Endothelial cell of umbilical vein (primary cell): ENCODE measurements at regions not wholly inside any gene's neighbourhood (a gene's known extent, or its start where the extent isn't known, plus 50 kb on each side); places are given as distances from the start of the nearest gene placed in this dataset.

Experiments used
- BruUV-seq: library from RNA; stranded (reverse); fragments of 400-500 nt; replicated peaks from 2 replicates; lab custom pipeline; 2021; lab: Mats Ljungman, UMichigan
- CTCF ChIA-PET: fragments of 300-600, 350-600 bp; sonication (Branson Sonifier 250); formaldehyde crosslinking; loops from one replicate; lab custom pipeline; 2021; ENCODE audit warnings: antibody characterized with exemption, inconsistent platforms; lab: Charles Lee
- POLR2A ChIA-PET: fragments of 300-600, 350-600 bp; sonication (Branson Sonifier 250); formaldehyde crosslinking; loops from one replicate; lab custom pipeline; 2021; ENCODE audit warnings: antibody characterized with exemption, inconsistent platforms; lab: Charles Lee
- DNase-seq: peaks from one replicate; pipeline ENCODE4 v3.0.0-alpha.2; 2011; ENCODE audit warnings: low read depth, low spot score
- FAIRE-seq: peaks from 2 replicates; lab custom pipeline; 2011; peaks lifted over from hg19 to GRCh38; lab: Jason Lieb, UNC
- H2AFZ ChIP-seq: 2 replicates; pipeline ENCODE4 v1.6.0; 2012; ENCODE audit warnings: low read depth, low read length, control low read depth, inconsistent platforms
- H3K27ac ChIP-seq: 2 replicates; pipeline ENCODE4 v1.5.1; 2011; ENCODE audit warnings: low read depth, mild to moderate bottlenecking, control low read depth, low read length, moderate library complexity; ENCODE audit not compliant: insufficient read depth
- H3K27me3 ChIP-seq, 2 experiments: 2 replicates each; pipeline versions ENCODE4 v1.6.0 to v1.6.1; 2011; ENCODE audit warnings: low read length in 2 of 2, mixed read lengths in 1 of 2; ENCODE audit not compliant: control insufficient read depth in 2 of 2, insufficient read depth in 2 of 2
- H3K36me3 ChIP-seq, 2 experiments: 2 replicates in 1 of 2; 3 replicates in 1 of 2; pipeline ENCODE4 v1.5.1; 2011; ENCODE audit warnings: low read length in 2 of 2, mild to moderate bottlenecking in 1 of 2, moderate library complexity in 1 of 2; ENCODE audit not compliant: control insufficient read depth in 2 of 2, insufficient read depth in 2 of 2; ENCODE audit errors: extremely low read depth in 1 of 2
- H3K4me1 ChIP-seq: 3 replicates; pipeline ENCODE4 v1.5.1; 2011; ENCODE audit warnings: mild to moderate bottlenecking, low read length; ENCODE audit not compliant: control insufficient read depth, insufficient read depth; ENCODE audit errors: extremely low read depth
- H3K4me2 ChIP-seq: 2 replicates; pipeline ENCODE4 v1.6.1; 2011; ENCODE audit warnings: low read length, control low read depth, mixed read lengths; ENCODE audit not compliant: insufficient read depth
- H3K4me3 ChIP-seq, 3 experiments: fragments of 200-600 bp in 1 of 3; sonication (generic), shearing (Covaris generic) in 1 of 3; replicated peaks in 1 of 3; 2 replicates each; pipeline ENCODE4 v1.5.1; 2011 to 2016; ENCODE audit warnings: control low read depth in 3 of 3, low read length in 3 of 3, mild to moderate bottlenecking in 2 of 3, inconsistent platforms in 1 of 3, low read depth in 1 of 3, moderate library complexity in 1 of 3; ENCODE audit not compliant: insufficient read depth in 1 of 3
- H3K79me2 ChIP-seq: 2 replicates; pipeline ENCODE4 v1.6.0; 2012; ENCODE audit warnings: low read length, inconsistent platforms; ENCODE audit not compliant: control insufficient read depth, insufficient read depth
- H3K9ac ChIP-seq: replicated peaks from 2 replicates; pipeline ENCODE3; 2011; ENCODE audit warnings: low read length, control low read depth; ENCODE audit not compliant: insufficient read depth; ENCODE audit errors: extremely low read depth
- H3K9me1 ChIP-seq: replicated peaks from 3 replicates; pipeline ENCODE4 v1.6.0; 2011; ENCODE audit warnings: mild to moderate bottlenecking, low read length; ENCODE audit not compliant: control insufficient read depth, insufficient read depth; ENCODE audit errors: extremely low read depth
- H3K9me3 ChIP-seq: replicated peaks from 2 replicates; pipeline ENCODE4 v1.5.1; 2012; ENCODE audit warnings: low read length, inconsistent platforms; ENCODE audit not compliant: control insufficient read depth, insufficient read depth
- H4K20me1 ChIP-seq: replicated peaks from 2 replicates; pipeline ENCODE3; 2011; ENCODE audit warnings: mild to moderate bottlenecking, low read length; ENCODE audit not compliant: control insufficient read depth, insufficient read depth; ENCODE audit errors: extremely low read depth
- CTCF ChIP-seq, 2 donors: IDR thresholded peaks; 1 replicate in 1 of 2; 2 replicates in 1 of 2; pipeline ENCODE4 v1.5.1; 2011; ENCODE audit warnings: low read length in 2 of 2, mild to moderate bottlenecking in 2 of 2, moderate library complexity in 2 of 2, control low read depth in 1 of 2, inconsistent platforms in 1 of 2, low read depth in 1 of 2; ENCODE audit not compliant: insufficient read depth in 1 of 2; ENCODE audit errors: extremely low read depth in 1 of 2
- EZH2 ChIP-seq: IDR thresholded peaks from 2 replicates; pipeline ENCODE4 v1.6.1; 2012; ENCODE audit warnings: borderline replicate concordance, low read depth, mild to moderate bottlenecking, moderate library complexity, low read length, inconsistent platforms; ENCODE audit not compliant: severe bottlenecking
- FOS ChIP-seq: IDR thresholded peaks from 2 replicates; pipeline ENCODE4 v1.6.1; 2011; ENCODE audit warnings: mild to moderate bottlenecking, low read length, moderate library complexity, borderline replicate concordance; ENCODE audit not compliant: insufficient read depth
- GATA2 ChIP-seq: IDR thresholded peaks from 2 replicates; pipeline ENCODE4 v1.7.0; 2011; ENCODE audit warnings: low read depth, mild to moderate bottlenecking, moderate library complexity, mixed read lengths, low read length; ENCODE audit not compliant: insufficient read length, insufficient read depth
- JUN ChIP-seq: IDR thresholded peaks from 2 replicates; pipeline ENCODE4 v1.6.1; 2011; ENCODE audit warnings: borderline replicate concordance, low read depth; ENCODE audit not compliant: insufficient read length, insufficient read depth
- MAX ChIP-seq: IDR thresholded peaks from 2 replicates; pipeline ENCODE4 v1.6.1; 2011; ENCODE audit not compliant: insufficient read depth, insufficient read length
- MYC ChIP-seq: IDR thresholded peaks from one replicate; pipeline ENCODE4 v1.6.1; 2011; ENCODE audit warnings: mild to moderate bottlenecking, low read depth, low read length
- POLR2A ChIP-seq: IDR thresholded peaks from 2 replicates; pipeline ENCODE4 v1.6.1; 2012; ENCODE audit warnings: low read depth, mild to moderate bottlenecking, control low read depth, low read length
- POLR2AphosphoS5 ChIP-seq: IDR thresholded peaks from 2 replicates; pipeline ENCODE4 v1.6.1; 2012; ENCODE audit warnings: low read depth, mild to moderate bottlenecking, control low read depth, low read length, moderate library complexity; ENCODE audit not compliant: insufficient read depth
- dilution Hi-C: fragments of 300-500 bp; cut with MboI; formaldehyde crosslinking; loops from one replicate; pipeline ENCODE4 v1.15.0; 2019; ENCODE audit warnings: low sequenced_read_pairs; ENCODE audit not compliant: extremely low pct_ligation_motif_present
- intact Hi-C: fragments of 100-400 bp; cut with micrococcal nuclease; formaldehyde crosslinking; loops from one replicate; pipeline ENCODE4 v1.10.0; 2022

DNA sequence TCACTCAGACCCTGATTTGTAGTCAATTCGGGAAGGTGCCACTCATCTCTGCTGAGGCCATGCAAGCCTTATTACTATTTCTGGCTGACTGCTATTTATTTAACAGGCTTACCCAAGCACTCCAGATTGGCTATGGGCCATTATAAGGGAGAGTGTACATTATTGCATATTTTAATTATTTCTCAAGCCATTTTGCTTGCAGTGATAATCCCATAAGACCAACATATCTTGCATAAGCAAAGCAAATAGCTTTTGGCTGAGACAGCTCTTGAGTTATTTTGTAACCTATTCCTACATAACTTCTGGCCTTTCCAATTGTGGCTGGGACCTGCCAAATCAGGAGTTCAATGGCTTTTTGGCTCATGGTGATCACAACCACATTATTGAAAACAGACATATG is 509.6 kb upstream of the USP15 start:
- H3K9ac ChIP-seq = no peak overlapping the region
- H3K79me2 ChIP-seq = no peaks in the 10 kb centered on the region
- no peaks in the 10 kb centered on the region for H3K36me3 ChIP-seq
- DNase-seq = no peak
- no peaks in the 10 kb centered on the region for H3K27me3 ChIP-seq
- H4K20me1 ChIP-seq = no peaks in the 10 kb centered on the region
- CTCF ChIA-PET = no interaction called here
- intact Hi-C loops (no loop called here), dilution Hi-C loops (no loop called here)
- H3K4me3 ChIP-seq = no peak overlapping the region
- no TSS peak for BruUV-seq
- no peaks in the 10 kb centered on the region for H3K9me3 ChIP-seq
- no peak overlapping the region for H2AFZ ChIP-seq
- no peak for TF ChIP-seq CTCF (IDR thresholded peaks at IDR 0.05; ENCODE audit: extremely low read depth in 1 of 2, insufficient read depth in 1 of 2, low read depth in 1 of 2, low read length in 2 of 2)
- no peak for TF ChIP-seq JUN
- no peak for TF ChIP-seq EZH2
- TF ChIP-seq POLR2AphosphoS5 = no peak
- no peak for TF ChIP-seq MYC
- no peak for TF ChIP-seq GATA2
- TF ChIP-seq FOS = no peak
- no peak for TF ChIP-seq POLR2A
- no peak for TF ChIP-seq MAX
- H3K4me2 ChIP-seq = no peak overlapping the region
- H3K9me1 ChIP-seq = no peaks in the 10 kb centered on the region
- no peak overlapping the region for H3K27ac ChIP-seq
- no peak for FAIRE-seq
- POLR2A ChIA-PET = no interaction called here
- no peaks in the 10 kb centered on the region for H3K4me1 ChIP-seq
